ENCODE measurements at regions not wholly inside any gene's neighbourhood (a gene's known extent, or its start where the extent isn't known, plus 50 kb on each side); places are given as distances from the start of the nearest gene placed in this dataset.

GRCh38 chr1:118304722-118305359 lies 119.8 kb upstream of the SPAG17 start:
- H3K36me3 ChIP-seq (ENCODE audit: control insufficient read depth, insufficient read depth, low read length), result no peaks in the 10 kb centered on the region
- no peak overlapping the region for H3K4me3 ChIP-seq (ENCODE audit: insufficient read depth, low read depth, low read length)
- no peak overlapping the region for H3K18ac ChIP-seq (ENCODE audit: low read depth, low read length)
- no peak for DNase-seq
- no peak overlapping the region for H2AFZ ChIP-seq (replicated peaks; ENCODE audit: low read length, poor library complexity)
- no peak overlapping the region for H3K4me2 ChIP-seq (ENCODE audit: low read depth, low read length)
- no peak overlapping the region for H2BK120ac ChIP-seq (ENCODE audit: low read depth, low read length)
- CTCF ChIA-PET, result no interaction called here
- no peaks in the 10 kb centered on the region for H3K4me1 ChIP-seq (ENCODE audit: control insufficient read depth, insufficient read depth, low read length)
- H4K5ac ChIP-seq (ENCODE audit: low read depth, low read length), result no peak overlapping the region
- no peaks in the 10 kb centered on the region for H3K9me1 ChIP-seq (ENCODE audit: insufficient read depth, low read length)
- dilution Hi-C loops (cut with HindIII; ENCODE audit: low sequenced_read_pairs, unreplicated experiment), result no loop called here
- no peak for ATAC-seq (ENCODE audit: low read depth)
- no peak overlapping the region for H4K91ac ChIP-seq (ENCODE audit: insufficient read depth, low read depth, low read length)
- no peaks in the 10 kb centered on the region for H3K9me3 ChIP-seq (ENCODE audit: control insufficient read depth, insufficient read depth, low read length)
- H4K8ac ChIP-seq (ENCODE audit: low read depth in 2 of 2, low read length in 2 of 2), result no peak overlapping the region
- H3K14ac ChIP-seq (replicated peaks; ENCODE audit: low read depth, low read length), result no peak overlapping the region
- BruUV-seq (replicated peaks), result no TSS peak
- H3K79me1 ChIP-seq (ENCODE audit: low read depth in 1 of 2, low read length in 2 of 2), result no peaks in the 10 kb centered on the region
- H4K20me1 ChIP-seq (ENCODE audit: insufficient read depth, low read length), result no peaks in the 10 kb centered on the region
- H3K9ac ChIP-seq (ENCODE audit: low read depth, low read length), result no peak overlapping the region
- H3K56ac ChIP-seq (ENCODE audit: extremely low read depth, insufficient read depth, low read length), result no peak overlapping the region
- WGBS, 2 experiments (ENCODE audit: extremely low coverage in 2 of 2, insufficient read length in 1 of 2), result 33% methylated on average over 2 of the region's 4 CpGs; no CpG with 5 or more reads in 1 of the 2 experiments
- no peak overlapping the region for H2BK5ac ChIP-seq (ENCODE audit: low read depth, low read length, poor library complexity, severe bottlenecking)
- H3K27ac ChIP-seq (ENCODE audit: insufficient read depth, low read length), result no peak overlapping the region
- no peak overlapping the region for H2AK5ac ChIP-seq (ENCODE audit: low read depth, low read length)
- no peak overlapping the region for H3K23ac ChIP-seq (ENCODE audit: low read depth, low read length)
- H3K27me3 ChIP-seq (ENCODE audit: control insufficient read depth, insufficient read depth, low read length), result no peaks in the 10 kb centered on the region
- intact Hi-C loops (cut with micrococcal nuclease), result loop anchor here (10.0 kb wide), 1 partner anchor 60 kb away; no protein-coding TSS in a partner anchor
- TF ChIP-seq, protein P1, sequence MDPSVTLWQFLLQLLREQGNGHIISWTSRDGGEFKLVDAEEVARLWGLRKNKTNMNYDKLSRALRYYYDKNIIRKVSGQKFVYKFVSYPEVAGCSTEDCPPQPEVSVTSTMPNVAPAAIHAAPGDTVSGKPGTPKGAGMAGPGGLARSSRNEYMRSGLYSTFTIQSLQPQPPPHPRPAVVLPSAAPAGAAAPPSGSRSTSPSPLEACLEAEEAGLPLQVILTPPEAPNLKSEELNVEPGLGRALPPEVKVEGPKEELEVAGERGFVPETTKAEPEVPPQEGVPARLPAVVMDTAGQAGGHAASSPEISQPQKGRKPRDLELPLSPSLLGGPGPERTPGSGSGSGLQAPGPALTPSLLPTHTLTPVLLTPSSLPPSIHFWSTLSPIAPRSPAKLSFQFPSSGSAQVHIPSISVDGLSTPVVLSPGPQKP (IDR thresholded peaks at IDR 0.05; ENCODE audit: borderline replicate concordance, low read depth, low read length), result no peak
- TF ChIP-seq RAD21 (IDR thresholded peaks at IDR 0.05; ENCODE audit: low read length) (peak; percentile 18; the same call in 1 of the 2 replicates), BHLHE40 (IDR thresholded peaks at IDR 0.05; ENCODE audit: low read depth, low read length) (no peak), SMC3 (IDR thresholded peaks at IDR 0.05; ENCODE audit: low read depth, low read length) (no peak)
- no peak overlapping the region for H3K4ac ChIP-seq (ENCODE audit: low read depth, low read length)
- H2AK9ac ChIP-seq (replicated peaks; ENCODE audit: low read depth, low read length, poor library complexity), result no peak overlapping the region
- no peak overlapping the region for H2BK20ac ChIP-seq (ENCODE audit: low read depth, low read length)
- no peak overlapping the region for H2BK15ac ChIP-seq (ENCODE audit: low read depth, low read length)
- POLR2A ChIA-PET (ENCODE audit: unreplicated experiment), result no interaction called here
- in situ Hi-C loops (cut with MboI; ENCODE audit: low sequenced_read_pairs), result no loop called here
